HG03097 (cell line): ENCODE measurements at regions not wholly inside any gene's neighbourhood (a gene's known extent, or its start where the extent isn't known, plus 50 kb on each side); places are given as distances from the start of the nearest gene placed in this dataset.
"Not testable (repeated sequence)": the region's sequence is repeated elsewhere in the genome, so short reads cannot be mapped to it uniquely, and the experiment has no call there.

ENCODE experiments used
- ATAC-seq: cut with Tn5 transposase; IDR thresholded peaks from one replicate; pipeline ENCODE4 v1.9.1; 2021; ENCODE audit not compliant: unreplicated experiment, low FRiP score

DNA sequence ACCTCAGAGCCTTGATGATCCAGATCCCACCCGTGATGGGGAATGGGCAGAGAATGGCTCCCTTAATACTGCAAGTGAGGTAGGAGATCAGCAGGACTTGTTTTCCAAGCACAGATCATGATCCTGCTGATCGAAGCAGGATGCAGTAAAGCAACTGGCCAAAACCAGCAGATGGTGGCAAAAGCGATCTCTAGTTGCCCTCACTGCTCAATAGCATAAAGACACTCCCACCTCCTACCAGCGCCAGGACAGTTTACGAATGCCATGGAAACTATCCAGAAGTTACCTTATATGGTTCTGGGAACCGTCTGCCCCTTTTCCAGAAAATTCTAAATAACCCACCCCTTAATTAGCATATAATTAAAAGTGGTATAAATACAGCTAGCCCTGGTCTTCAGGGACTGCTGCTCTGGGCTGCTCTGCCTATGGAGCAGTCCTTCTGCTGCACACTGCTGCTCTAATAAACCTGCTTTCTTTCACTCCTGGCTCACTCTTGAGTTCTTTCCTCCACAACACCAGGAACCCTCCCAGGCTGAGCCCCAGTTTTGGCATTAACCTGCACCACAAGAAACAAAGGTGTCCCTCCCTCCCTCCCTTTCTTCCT, 415.8 kb downstream of the PREX1 start:
- no peak for ATAC-seq

DNA sequence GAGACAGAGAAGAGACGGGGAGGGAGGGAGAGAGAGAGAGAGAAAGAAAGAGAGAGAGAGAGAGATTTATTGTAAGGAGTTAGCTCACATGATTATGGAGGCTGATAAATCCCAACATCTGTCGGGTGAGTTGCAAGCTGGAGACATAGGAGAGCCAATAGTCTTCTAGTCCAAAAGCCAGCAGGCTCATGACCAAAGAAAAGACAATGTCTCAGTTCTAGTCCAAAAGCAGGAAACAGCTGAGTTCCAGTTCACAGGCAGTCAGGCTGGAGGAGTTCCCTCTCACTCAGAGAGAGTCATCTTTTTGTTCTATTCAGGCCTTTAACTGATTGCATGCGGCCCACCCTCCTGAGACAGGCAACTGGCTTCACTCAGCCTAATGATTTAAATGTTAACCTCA, 416.6 kb downstream of the PREX1 start:
- no peak for ATAC-seq

GRCh38 chr20:48409055-48409615, 418.7 kb downstream of the PREX1 start:
- no peak for ATAC-seq

DNA sequence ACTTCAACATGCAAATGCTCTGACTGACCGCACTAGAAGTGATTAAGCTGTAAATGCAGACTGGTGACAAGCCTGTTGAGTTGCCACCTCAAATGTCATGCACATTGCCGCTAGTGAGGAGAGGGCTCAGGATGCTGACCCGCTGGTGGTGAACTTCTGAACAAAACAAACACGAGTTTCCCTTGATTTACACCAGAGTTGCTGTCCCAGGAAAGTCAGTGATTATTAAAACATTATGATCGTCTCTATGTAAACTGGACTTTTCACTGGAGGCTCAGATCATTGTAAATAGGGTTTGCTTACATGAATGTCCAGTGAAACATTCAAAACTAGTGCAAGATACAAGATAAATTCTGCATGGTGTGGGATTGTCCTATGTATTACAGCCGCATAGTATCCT, 420.1 kb downstream of the PREX1 start:
- no peak for ATAC-seq

- no peak for ATAC-seq
Observed at GRCh38 chr20:48406912-48407340, 420.9 kb downstream of the PREX1 start.

DNA sequence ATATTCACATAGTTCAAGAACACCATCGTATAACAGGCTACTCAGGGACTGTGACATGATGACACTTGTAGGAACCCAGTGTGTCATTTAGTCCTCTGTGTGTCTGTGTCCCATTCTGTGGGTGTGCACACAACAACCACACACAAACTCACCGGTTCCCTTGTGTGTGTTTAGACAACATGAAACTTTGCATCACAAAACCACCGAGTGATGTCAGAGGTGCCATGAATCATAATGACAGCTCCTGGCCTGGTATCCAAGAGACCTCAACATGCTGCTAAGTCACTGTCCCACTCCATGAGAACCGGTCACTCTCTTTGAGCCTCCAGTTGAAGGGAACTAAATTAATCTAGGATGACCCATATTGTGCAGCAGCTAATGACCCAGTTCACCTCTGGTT, 421.3 kb downstream of the PREX1 start:
- no peak for ATAC-seq

DNA sequence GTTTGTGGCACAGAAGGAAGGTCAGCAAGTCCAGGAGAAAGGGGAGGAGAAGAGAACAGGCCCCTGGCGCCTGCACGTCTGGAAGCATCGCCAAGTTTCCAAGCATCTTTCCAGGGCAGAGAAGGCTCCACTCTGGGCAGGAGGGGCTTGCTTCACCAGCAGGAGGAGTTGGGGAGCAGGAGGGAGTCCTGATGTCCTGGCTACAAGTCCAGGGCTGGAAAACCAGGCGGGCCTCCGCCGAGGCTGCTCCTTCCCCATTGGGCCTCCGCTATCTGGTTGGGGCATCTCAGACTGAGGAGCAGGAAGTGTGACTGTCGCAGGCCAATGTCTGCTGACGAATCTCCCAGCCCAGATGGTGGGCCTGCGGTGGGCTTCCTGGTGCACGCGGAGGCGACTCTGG, 421.9 kb downstream of the PREX1 start:
- no peak for ATAC-seq

GRCh38 chr20:48404598-48404997, 423.2 kb downstream of the PREX1 start:
- ATAC-seq, result no peak

GRCh38 chr20:48403167-48403761, 424.5 kb downstream of the PREX1 start:
- no peak for ATAC-seq

GRCh38 chr20:48401359-48401758, 426.4 kb downstream of the PREX1 start:
- no peak for ATAC-seq

DNA sequence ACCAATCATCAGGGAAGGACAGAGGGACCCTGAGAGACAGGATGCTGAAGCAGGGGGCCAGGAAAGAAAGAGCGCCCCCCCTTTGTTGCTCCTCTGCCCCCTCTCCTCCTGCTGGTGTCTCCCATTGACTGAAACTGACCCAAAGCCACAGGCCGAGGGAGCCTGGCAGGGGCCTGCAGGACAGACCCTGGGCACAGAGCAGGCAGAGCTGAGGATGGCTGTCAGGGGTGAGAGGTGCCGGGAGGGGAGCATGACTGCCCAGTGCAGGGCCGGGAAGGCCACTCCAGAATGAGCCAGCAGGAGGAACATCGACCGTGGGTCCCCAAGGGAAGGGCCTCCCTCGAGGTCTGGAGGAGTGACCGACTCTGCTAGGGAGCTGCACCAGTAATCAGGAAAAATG, 427.8 kb downstream of the PREX1 start:
- no peak for ATAC-seq

- ATAC-seq, result no peak
Observed at GRCh38 chr20:48398506-48399449, 429.0 kb downstream of the PREX1 start.

DNA sequence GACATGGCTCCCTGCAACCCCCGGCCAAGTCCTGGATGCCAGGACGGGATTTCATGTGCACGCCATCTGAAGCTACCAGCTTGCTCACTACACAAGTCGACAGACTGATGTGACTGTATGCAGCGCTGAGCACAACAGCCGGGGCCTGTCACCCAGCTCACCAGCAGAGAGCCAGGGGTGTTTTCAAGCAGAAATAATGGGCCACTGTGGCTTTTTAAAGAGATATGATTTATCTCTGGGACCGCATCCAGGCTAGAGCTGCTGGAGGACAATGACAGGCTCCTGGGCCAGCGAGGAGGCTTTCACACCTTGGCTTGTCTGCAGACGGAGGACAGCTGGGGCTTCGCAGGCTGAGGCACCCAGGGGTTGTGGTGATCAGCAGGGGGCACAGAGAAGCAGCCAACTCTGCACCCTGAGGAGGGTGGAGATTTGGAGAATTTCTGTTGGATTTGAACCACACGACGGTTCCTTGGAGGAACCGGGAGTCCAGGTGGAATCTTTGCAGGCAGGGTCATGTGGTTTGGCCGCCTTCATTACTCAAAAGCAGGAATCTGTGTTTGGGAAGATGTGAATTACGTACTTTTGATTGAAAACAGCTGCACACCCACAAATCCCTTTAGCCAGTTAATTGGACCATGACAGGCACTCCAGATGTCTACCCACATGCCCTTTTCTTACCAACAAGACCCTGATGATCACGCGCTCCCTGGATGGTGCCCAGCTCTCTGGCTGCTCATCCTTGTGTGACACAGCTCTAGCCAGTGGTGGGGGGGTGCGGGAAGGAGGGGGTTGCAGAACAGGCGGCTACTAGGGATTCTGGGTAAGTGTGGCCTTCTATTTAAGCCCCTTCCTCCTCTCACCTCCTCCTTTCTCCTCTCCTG, 430.6 kb downstream of the PREX1 start:
- ATAC-seq, result not testable (repeated sequence)

- ATAC-seq, result no peak
Observed at GRCh38 chr20:48395816-48396546, 431.8 kb downstream of the PREX1 start.

GRCh38 chr20:48394415-48395081, 433.3 kb downstream of the PREX1 start:
- no peak for ATAC-seq

- no peak for ATAC-seq
Observed at GRCh38 chr20:48393737-48394314, 434.0 kb downstream of the PREX1 start.

DNA sequence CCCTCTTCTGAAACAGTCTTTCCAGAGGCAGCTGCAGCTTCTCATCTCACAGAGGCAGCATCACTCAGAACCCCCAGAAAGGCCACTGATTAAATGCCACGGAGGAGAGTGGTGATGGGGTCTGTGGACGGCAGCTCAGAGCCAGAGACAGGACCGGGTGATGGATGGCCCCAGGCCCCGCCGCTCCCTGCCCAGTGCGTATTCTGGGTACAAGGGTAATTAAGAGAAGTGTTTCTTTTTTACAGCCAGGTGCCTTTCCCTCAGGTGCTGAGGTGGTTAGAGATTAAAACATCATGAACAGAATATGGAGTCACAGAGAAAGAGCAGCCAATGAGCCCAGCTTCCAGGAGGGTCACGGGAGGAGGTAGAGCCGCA, 434.5 kb downstream of the PREX1 start:
- ATAC-seq, result no peak

- ATAC-seq, result no peak
Observed at GRCh38 chr20:48392407-48393310, 435.1 kb downstream of the PREX1 start.
